GM23338 (cell line): ENCODE measurements at regions not wholly inside any gene's neighbourhood (a gene's known extent, or its start where the extent isn't known, plus 50 kb on each side); places are given as distances from the start of the nearest gene placed in this dataset.

Experiments used
- ATAC-seq: fragments of 200-7000 bp; cut with Tn5 transposase; 3 replicates; pipeline ENCODE4 v1.9.1; 2020
- DNase-seq: peaks from one replicate; pipeline ENCODE4 v3.0.0-alpha.2; 2015; ENCODE audit warnings: low spot score
- H2AFZ ChIP-seq: fragments of 200-600 bp; sonication (generic); 2 replicates; pipeline ENCODE4 v1.8.0; 2016; ENCODE audit warnings: antibody characterized with exemption, mild to moderate bottlenecking, moderate library complexity
- H3F3A ChIP-seq: fragments of 200-600 bp; sonication (generic); replicated peaks from 2 replicates; pipeline ENCODE4 v1.8.0; 2017; ENCODE audit warnings: antibody characterized with exemption, mixed run types, low read depth
- H3K27ac ChIP-seq: fragments of 200-600 bp; sonication (generic); 2 replicates; pipeline ENCODE4 v1.6.1; 2016; ENCODE audit warnings: low read depth
- H3K27me3 ChIP-seq: fragments of 200-600 bp; sonication (generic); 2 replicates; pipeline ENCODE4 v1.8.0; 2016; ENCODE audit warnings: mild to moderate bottlenecking, mixed run types, moderate library complexity; ENCODE audit not compliant: insufficient read depth
- H3K36me3 ChIP-seq: fragments of 200-600 bp; sonication (generic); 2 replicates; pipeline ENCODE4 v1.8.0; 2016; ENCODE audit warnings: mild to moderate bottlenecking; ENCODE audit not compliant: insufficient read depth
- H3K4me1 ChIP-seq: fragments of 200-600 bp; sonication (generic); 2 replicates; pipeline ENCODE4 v1.8.0; 2016; ENCODE audit warnings: mild to moderate bottlenecking, moderate library complexity; ENCODE audit not compliant: insufficient read depth
- H3K4me2 ChIP-seq: fragments of 200-600 bp; sonication (generic); 2 replicates; pipeline ENCODE4 v1.7.1; 2017; ENCODE audit warnings: mixed run types
- H3K4me3 ChIP-seq: fragments of 200-600 bp; sonication (generic); 2 replicates; pipeline ENCODE4 v1.6.1; 2016; ENCODE audit warnings: mixed run types
- H3K79me2 ChIP-seq: fragments of 200-600 bp; sonication (generic); replicated peaks from 2 replicates; pipeline ENCODE4 v1.8.0; 2017; ENCODE audit warnings: mild to moderate bottlenecking; ENCODE audit not compliant: insufficient read depth
- H3K9me2 ChIP-seq: fragments of 200-600 bp; sonication (generic); 2 replicates; pipeline ENCODE4 v1.8.0; 2017; ENCODE audit not compliant: insufficient read depth
- H4K20me1 ChIP-seq: fragments of 200-600 bp; sonication (generic); replicated peaks from 2 replicates; pipeline ENCODE4 v1.8.0; 2017; ENCODE audit warnings: mild to moderate bottlenecking; ENCODE audit not compliant: insufficient read depth
- H3K27ac Mint-ChIP-seq: 2 replicates; pipeline ENCODE4 v1.8.0; 2020; ENCODE audit warnings: inconsistent platforms, mild to moderate bottlenecking, moderate library complexity, mixed read lengths
- H3K27me3 Mint-ChIP-seq: 3 replicates; pipeline ENCODE4 v1.8.0; 2022; ENCODE audit warnings: low read depth, mild to moderate bottlenecking, moderate library complexity, mixed read lengths, inconsistent platforms; ENCODE audit not compliant: insufficient read depth, poor library complexity
- H3K36me3 Mint-ChIP-seq: 3 replicates; pipeline ENCODE4 v1.8.0; 2021; ENCODE audit warnings: low read depth, mild to moderate bottlenecking, inconsistent platforms, moderate library complexity, mixed read lengths
- H3K4me1 Mint-ChIP-seq: 3 replicates; pipeline ENCODE4 v1.8.0; 2020; ENCODE audit warnings: mild to moderate bottlenecking, inconsistent platforms, mixed read lengths
- H3K4me3 Mint-ChIP-seq: 3 replicates; pipeline ENCODE4 v1.8.0; 2021; ENCODE audit warnings: moderate library complexity, mild to moderate bottlenecking, inconsistent platforms, mixed read lengths
- H3K9me3 Mint-ChIP-seq: 3 replicates; pipeline ENCODE4 v1.8.0; 2020; ENCODE audit warnings: moderate library complexity, mild to moderate bottlenecking, inconsistent platforms, mixed read lengths
- CREB1 ChIP-seq: fragments of 250-450 bp; sonication (Bioruptor Pico); IDR thresholded peaks from 2 replicates; pipeline ENCODE4 v1.5.0; 2020; ENCODE audit warnings: low read depth, mild to moderate bottlenecking, moderate library complexity
- CTCF ChIP-seq, 2 experiments: fragments of 200-600 bp in 1 of 2; sonication (generic) in 1 of 2; conservative IDR thresholded peaks; 2 replicates each; pipeline versions ENCODE4 v1.5.1 to v1.6.1; 2016 to 2017; ENCODE audit warnings: antibody characterized with exemption in 2 of 2, low read depth in 2 of 2, mild to moderate bottlenecking in 2 of 2, moderate library complexity in 1 of 2
- ETS1 ChIP-seq: IDR thresholded peaks from 2 replicates; pipeline ENCODE4 v1.6.1; 2016; ENCODE audit warnings: antibody characterized with exemption
- EZH2 ChIP-seq: fragments of 200-600 bp; sonication (generic); IDR thresholded peaks from one replicate; pipeline ENCODE4 v1.8.0; 2017; ENCODE audit warnings: antibody characterized with exemption, mild to moderate bottlenecking, low read depth; ENCODE audit not compliant: unreplicated experiment
- EZH2phosphoT487 ChIP-seq: fragments of 200-600 bp; sonication (generic); IDR thresholded peaks from one replicate; pipeline ENCODE4 v1.8.1; 2018; ENCODE audit warnings: antibody characterized with exemption; ENCODE audit not compliant: unreplicated experiment
- JUNB ChIP-seq: IDR thresholded peaks from one replicate; pipeline ENCODE4 v1.6.1; 2016; ENCODE audit warnings: antibody characterized with exemption; ENCODE audit not compliant: unreplicated experiment
- NANOG ChIP-seq: IDR thresholded peaks from 2 replicates; pipeline ENCODE4 v1.6.1; 2016; ENCODE audit warnings: antibody characterized with exemption, borderline replicate concordance
- POLR2AphosphoS5 ChIP-seq: IDR thresholded peaks from 2 replicates; pipeline ENCODE4 v1.6.1; 2016; ENCODE audit warnings: antibody characterized with exemption, low read depth
- REST ChIP-seq: IDR thresholded peaks from one replicate; pipeline ENCODE4 v1.6.1; 2018; ENCODE audit warnings: antibody characterized with exemption; ENCODE audit not compliant: unreplicated experiment
- STAT1 ChIP-seq: IDR thresholded peaks from one replicate; pipeline ENCODE4 v1.6.1; 2016; ENCODE audit warnings: antibody characterized with exemption; ENCODE audit not compliant: unreplicated experiment
- ZNF114 ChIP-seq: fragments of 250-450 bp; sonication (Bioruptor Pico); IDR thresholded peaks from 2 replicates; pipeline ENCODE4 v1.5.0; 2020; ENCODE audit warnings: mild to moderate bottlenecking, moderate library complexity
- ZNF331 ChIP-seq: fragments of 250-450 bp; sonication (Bioruptor Pico); IDR thresholded peaks from 2 replicates; pipeline ENCODE4 v1.5.0; 2020; ENCODE audit warnings: low read depth, mild to moderate bottlenecking, moderate library complexity
- TF ChIP-seq, protein P1 (sequence below): fragments of 250-450 bp; sonication (Bioruptor Pico); IDR thresholded peaks from 2 replicates; pipeline ENCODE4 v1.5.0; 2020; ENCODE audit warnings: mild to moderate bottlenecking, moderate library complexity

DNA sequence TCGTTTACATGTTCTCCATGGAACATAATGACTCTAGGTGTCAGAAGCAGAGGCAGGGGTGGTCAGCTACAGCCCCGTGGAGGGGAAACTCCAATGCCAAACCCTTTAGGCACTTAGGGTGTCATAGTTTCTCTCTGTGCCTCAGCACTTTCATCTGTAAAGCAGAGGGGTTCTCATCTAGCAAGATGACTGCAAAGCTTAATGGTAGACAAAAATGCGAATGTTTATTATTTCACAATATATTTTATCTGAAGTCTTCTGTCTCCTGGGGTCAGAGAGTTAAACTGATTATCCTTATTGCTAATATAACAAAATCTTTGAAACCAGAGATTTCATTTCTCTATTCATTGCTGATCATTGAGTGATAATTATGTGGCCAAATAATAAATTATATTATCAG is 522.5 kb downstream of the TSN start:
- Mint-ChIP-seq H3K9me3 (peaks cover 4% of the 10 kb centered on the region), H3K27ac (no peak overlapping the region), H3K27me3 (peaks cover 6% of the 10 kb centered on the region), H3K4me3 (no peak overlapping the region), H3K4me1 (no peaks in the 10 kb centered on the region), H3K36me3 (no peaks in the 10 kb centered on the region; the same call in 2 of the 3 replicates)
- no peak for DNase-seq
- H3K79me2 ChIP-seq: no peaks in the 10 kb centered on the region
- H2AFZ ChIP-seq: no peak overlapping the region
- no peak overlapping the region for H3K4me2 ChIP-seq
- H3K9me2 ChIP-seq: no peaks in the 10 kb centered on the region; the same call in 1 of the 2 replicates
- no peak for ATAC-seq
- no peaks in the 10 kb centered on the region for H4K20me1 ChIP-seq
- H3F3A ChIP-seq: peaks cover 5% of the 10 kb centered on the region; the same call in 1 of the 2 replicates
- H3K27ac ChIP-seq: no peak overlapping the region
- TF ChIP-seq POLR2AphosphoS5 (no peak), ZNF331 (CRISPR knock-in tag) (no peak), REST (no peak), NANOG (no peak), EZH2phosphoT487 (no peak), EZH2 (no peak), ETS1 (no peak), JUNB (no peak), CTCF (conservative IDR thresholded peaks at IDR 0.05; ENCODE audit: low read depth in 2 of 2) (no peak), CREB1 (CRISPR knock-in tag) (no peak), ZNF114 (CRISPR knock-in tag) (no peak), STAT1 (no peak)
- TF ChIP-seq, protein P1, sequence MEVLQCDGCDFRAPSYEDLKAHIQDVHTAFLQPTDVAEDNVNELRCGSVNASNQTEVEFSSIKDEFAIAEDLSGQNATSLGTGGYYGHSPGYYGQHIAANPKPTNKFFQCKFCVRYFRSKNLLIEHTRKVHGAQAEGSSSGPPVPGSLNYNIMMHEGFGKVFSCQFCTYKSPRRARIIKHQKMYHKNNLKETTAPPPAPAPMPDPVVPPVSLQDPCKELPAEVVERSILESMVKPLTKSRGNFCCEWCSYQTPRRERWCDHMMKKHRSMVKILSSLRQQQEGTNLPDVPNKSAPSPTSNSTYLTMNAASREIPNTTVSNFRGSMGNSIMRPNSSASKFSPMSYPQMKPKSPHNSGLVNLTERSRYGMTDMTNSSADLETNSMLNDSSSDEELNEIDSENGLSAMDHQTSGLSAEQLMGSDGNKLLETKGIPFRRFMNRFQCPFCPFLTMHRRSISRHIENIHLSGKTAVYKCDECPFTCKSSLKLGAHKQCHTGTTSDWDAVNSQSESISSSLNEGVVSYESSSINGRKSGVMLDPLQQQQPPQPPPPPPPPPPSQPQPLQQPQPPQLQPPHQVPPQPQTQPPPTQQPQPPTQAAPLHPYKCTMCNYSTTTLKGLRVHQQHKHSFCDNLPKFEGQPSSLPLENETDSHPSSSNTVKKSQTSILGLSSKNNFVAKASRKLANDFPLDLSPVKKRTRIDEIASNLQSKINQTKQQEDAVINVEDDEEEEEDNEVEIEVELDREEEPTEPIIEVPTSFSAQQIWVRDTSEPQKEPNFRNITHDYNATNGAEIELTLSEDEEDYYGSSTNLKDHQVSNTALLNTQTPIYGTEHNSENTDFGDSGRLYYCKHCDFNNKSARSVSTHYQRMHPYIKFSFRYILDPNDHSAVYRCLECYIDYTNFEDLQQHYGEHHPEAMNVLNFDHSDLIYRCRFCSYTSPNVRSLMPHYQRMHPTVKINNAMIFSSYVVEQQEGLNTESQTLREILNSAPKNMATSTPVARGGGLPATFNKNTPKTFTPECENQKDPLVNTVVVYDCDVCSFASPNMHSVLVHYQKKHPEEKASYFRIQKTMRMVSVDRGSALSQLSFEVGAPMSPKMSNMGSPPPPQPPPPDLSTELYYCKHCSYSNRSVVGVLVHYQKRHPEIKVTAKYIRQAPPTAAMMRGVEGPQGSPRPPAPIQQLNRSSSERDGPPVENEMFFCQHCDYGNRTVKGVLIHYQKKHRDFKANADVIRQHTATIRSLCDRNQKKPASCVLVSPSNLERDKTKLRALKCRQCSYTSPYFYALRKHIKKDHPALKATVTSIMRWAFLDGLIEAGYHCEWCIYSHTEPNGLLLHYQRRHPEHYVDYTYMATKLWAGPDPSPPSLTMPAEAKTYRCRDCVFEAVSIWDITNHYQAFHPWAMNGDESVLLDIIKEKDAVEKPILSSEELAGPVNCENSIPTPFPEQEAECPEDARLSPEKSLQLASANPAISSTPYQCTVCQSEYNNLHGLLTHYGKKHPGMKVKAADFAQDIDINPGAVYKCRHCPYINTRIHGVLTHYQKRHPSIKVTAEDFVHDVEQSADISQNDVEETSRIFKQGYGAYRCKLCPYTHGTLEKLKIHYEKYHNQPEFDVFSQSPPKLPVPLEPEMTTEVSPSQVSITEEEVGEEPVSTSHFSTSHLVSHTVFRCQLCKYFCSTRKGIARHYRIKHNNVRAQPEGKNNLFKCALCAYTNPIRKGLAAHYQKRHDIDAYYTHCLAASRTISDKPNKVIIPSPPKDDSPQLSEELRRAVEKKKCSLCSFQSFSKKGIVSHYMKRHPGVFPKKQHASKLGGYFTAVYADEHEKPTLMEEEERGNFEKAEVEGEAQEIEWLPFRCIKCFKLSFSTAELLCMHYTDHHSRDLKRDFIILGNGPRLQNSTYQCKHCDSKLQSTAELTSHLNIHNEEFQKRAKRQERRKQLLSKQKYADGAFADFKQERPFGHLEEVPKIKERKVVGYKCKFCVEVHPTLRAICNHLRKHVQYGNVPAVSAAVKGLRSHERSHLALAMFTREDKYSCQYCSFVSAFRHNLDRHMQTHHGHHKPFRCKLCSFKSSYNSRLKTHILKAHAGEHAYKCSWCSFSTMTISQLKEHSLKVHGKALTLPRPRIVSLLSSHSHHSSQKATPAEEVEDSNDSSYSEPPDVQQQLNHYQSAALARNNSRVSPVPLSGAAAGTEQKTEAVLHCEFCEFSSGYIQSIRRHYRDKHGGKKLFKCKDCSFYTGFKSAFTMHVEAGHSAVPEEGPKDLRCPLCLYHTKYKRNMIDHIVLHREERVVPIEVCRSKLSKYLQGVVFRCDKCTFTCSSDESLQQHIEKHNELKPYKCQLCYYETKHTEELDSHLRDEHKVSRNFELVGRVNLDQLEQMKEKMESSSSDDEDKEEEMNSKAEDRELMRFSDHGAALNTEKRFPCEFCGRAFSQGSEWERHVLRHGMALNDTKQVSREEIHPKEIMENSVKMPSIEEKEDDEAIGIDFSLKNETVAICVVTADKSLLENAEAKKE (CRISPR knock-in tag): no peak
- H3K4me3 ChIP-seq: no peak overlapping the region
- no peaks in the 10 kb centered on the region for H3K36me3 ChIP-seq
- no peaks in the 10 kb centered on the region for H3K4me1 ChIP-seq
- H3K27me3 ChIP-seq: no peaks in the 10 kb centered on the region
